Sigmoid colon (tissue), 6 donors: ENCODE measurements at regions not wholly inside any gene's neighbourhood (a gene's known extent, or its start where the extent isn't known, plus 50 kb on each side); places are given as distances from the start of the nearest gene placed in this dataset.

ENCODE experiments used
- DNase-seq: peaks from one replicate; pipeline ENCODE4 v3.0.0-alpha.2; 2019
- H3K27ac ChIP-seq, 4 donors: fragments of 200-600 bp; sonication (generic); one replicate each; pipeline ENCODE4 v1.5.1; 2016 to 2019; ENCODE audit warnings: mild to moderate bottlenecking in 1 of 4
- H3K27me3 ChIP-seq, 3 donors: fragments of 200-600 bp; sonication (generic); one replicate each; pipeline ENCODE4 v1.5.1; 2019; ENCODE audit warnings: mild to moderate bottlenecking in 1 of 3
- H3K36me3 ChIP-seq, 4 donors: fragments of 200-600 bp; sonication (generic); one replicate each; pipeline ENCODE4 v1.5.1; 2016 to 2019
- H3K4me1 ChIP-seq, 4 donors: fragments of 200-600 bp; sonication (generic); one replicate each; pipeline ENCODE4 v1.5.1; 2017 to 2019
- H3K4me3 ChIP-seq, 4 donors: fragments of 200-600 bp; sonication (generic); one replicate each; pipeline ENCODE4 v1.5.1; 2017 to 2019; ENCODE audit warnings: mild to moderate bottlenecking in 2 of 4, moderate library complexity in 1 of 4
- H3K9me3 ChIP-seq, 4 donors: fragments of 200-600 bp in 3 of 4; sonication (generic) in 3 of 4; one replicate each; pipeline versions ENCODE4 v1.5.1 to v1.6.1; 2013 to 2019
- CTCF ChIP-seq, 4 experiments: fragments of 450-650 bp in 3 of 4; fragments of 200-600 bp in 1 of 4; IDR thresholded peaks; one replicate each; pipeline ENCODE4 v1.5.1; 2016 to 2019; ENCODE audit warnings: antibody characterized with exemption in 4 of 4, mild to moderate bottlenecking in 3 of 4, moderate library complexity in 2 of 4
- EP300 ChIP-seq, 4 donors: sonication (generic); formaldehyde crosslinking; IDR thresholded peaks; one replicate each; pipeline ENCODE4 v1.6.1; 2017; ENCODE audit warnings: antibody characterized with exemption in 4 of 4
- POLR2A ChIP-seq, 2 donors: fragments of 450-650 bp; IDR thresholded peaks; one replicate each; pipeline ENCODE4 v1.6.1; 2016; ENCODE audit warnings: antibody characterized with exemption in 2 of 2, mild to moderate bottlenecking in 2 of 2, moderate library complexity in 2 of 2
- POLR2AphosphoS5 ChIP-seq, 4 donors: sonication (generic); formaldehyde crosslinking; IDR thresholded peaks; one replicate each; pipeline ENCODE4 v1.6.1; 2017; ENCODE audit warnings: antibody characterized with exemption in 4 of 4
- WGBS, 2 donors: extraction: QIAGEN DNeasy Blood & Tissue Kit; methylation state at CpG; one replicate each; pipeline ENCODE4 v1.1.7; 2013; 5-methylcytosine and 5-hydroxymethylcytosine counted together
- intact Hi-C: fragments of 100-400 bp; cut with DNase I; formaldehyde crosslinking; loops from one replicate; pipeline ENCODE4 v1.15.1; 2023
- donor health status: healthy with polysubstance abuse.
- donor health status: healthy.

DNA sequence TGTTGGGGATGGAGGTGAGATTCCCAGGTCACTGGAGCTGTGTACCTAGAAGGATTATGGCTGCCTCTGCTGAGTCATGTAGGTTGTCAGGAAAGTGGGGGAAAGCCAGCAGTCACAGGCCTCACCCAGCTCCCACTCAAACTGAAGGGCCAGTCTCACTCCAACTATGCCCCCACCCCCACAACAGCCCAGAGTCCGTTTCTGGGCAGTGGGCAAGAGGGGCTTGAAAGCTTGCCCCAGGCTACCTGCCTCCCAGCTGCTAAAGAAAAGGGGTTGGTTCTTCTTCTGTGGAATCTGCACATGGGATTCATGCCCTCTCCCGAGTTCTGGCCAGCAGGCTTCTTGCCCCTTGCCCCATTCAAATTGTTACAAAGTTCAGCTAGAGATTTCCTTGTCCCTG is 116.0 kb upstream of the PGRMC2 start:
- 86 to 92% methylated on average over 2 of the region's 2 CpGs for WGBS, 2 donors
- no peaks in the 10 kb centered on the region for H3K36me3 ChIP-seq
- TF ChIP-seq POLR2AphosphoS5 (IDR thresholded peaks at IDR 0.05) (no peak), EP300 (IDR thresholded peaks at IDR 0.05) (no peak), CTCF (IDR thresholded peaks at IDR 0.05) (no peak), POLR2A (IDR thresholded peaks at IDR 0.05) (no peak)
- DNase-seq: no peak
- no peak overlapping the region for H3K4me3 ChIP-seq
- intact Hi-C loops: no loop called here
- H3K4me1 ChIP-seq: no peaks in the 10 kb centered on the region
- no peaks in the 10 kb centered on the region for H3K27me3 ChIP-seq
- no peak overlapping the region for H3K27ac ChIP-seq
- H3K9me3 ChIP-seq: no peaks in the 10 kb centered on the region

DNA sequence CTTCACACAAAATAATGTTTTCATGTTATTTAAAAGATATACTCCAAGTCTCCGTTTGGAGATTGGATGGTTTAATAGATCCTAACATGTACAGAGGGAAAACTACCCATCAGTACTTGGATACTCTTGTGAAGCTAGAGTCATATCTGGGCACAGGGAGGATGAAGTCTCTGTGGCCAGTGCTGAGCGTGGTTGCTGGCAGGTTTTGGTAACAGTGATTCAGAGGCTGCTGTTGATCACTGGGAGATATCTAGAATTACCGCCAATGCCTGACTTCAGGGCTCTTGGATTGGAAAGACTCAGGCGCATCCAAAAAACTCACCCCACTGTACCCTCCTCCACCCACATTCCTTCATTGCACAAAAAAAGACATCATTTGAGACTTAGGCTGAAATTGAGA is 107.2 kb upstream of the PGRMC2 start:
- intact Hi-C loops: no loop called here
- Histone ChIP-seq H3K4me1 (peaks cover 0 to 31% (median 20%) of the 10 kb centered on the region in 4 donors), H3K27ac (peak overlapping the region in 1 of 4 donors; percentile 71), H3K9me3 (no peaks in the 10 kb centered on the region), H3K4me3 (no peak overlapping the region), H3K27me3 (no peaks in the 10 kb centered on the region), H3K36me3 (no peaks in the 10 kb centered on the region)
- no peak for DNase-seq
- TF ChIP-seq POLR2A (IDR thresholded peaks at IDR 0.05) (no peak), POLR2AphosphoS5 (IDR thresholded peaks at IDR 0.05) (no peak), CTCF (IDR thresholded peaks at IDR 0.05) (no peak), EP300 (IDR thresholded peaks at IDR 0.05) (no peak)
- 88 to 94% methylated on average over 4 of the region's 4 CpGs for whole genome bisulfite sequencing, 2 donors

- no peak for TF ChIP-seq CTCF (IDR thresholded peaks at IDR 0.05)
- TF ChIP-seq POLR2AphosphoS5 (IDR thresholded peaks at IDR 0.05): peak in 1 of 4 donors; percentile 34
- TF ChIP-seq EP300 (IDR thresholded peaks at IDR 0.05): no peak
- DNase-seq: no peak
- H3K27ac ChIP-seq: peak overlapping the region; percentile 39 to 71 (median 58)
- 43 to 52% methylated on average over 6 of the region's 6 CpGs for WGBS, 2 donors
- no peaks in the 10 kb centered on the region for H3K27me3 ChIP-seq
- H3K4me3 ChIP-seq: no peak overlapping the region
- H3K4me1 ChIP-seq: peaks cover 0 to 45% (median 35%) of the 10 kb centered on the region in 4 donors
- no peaks in the 10 kb centered on the region for H3K9me3 ChIP-seq
- intact Hi-C loops: no loop called here
- H3K36me3 ChIP-seq: no peaks in the 10 kb centered on the region
These were observed 105.6 kb upstream of the PGRMC2 start for GRCh38 chr4:128393101-128393704.

GRCh38 chr4:128390475-128390996 is 102.9 kb upstream of the PGRMC2 start:
- Histone ChIP-seq H3K27ac (peak overlapping the region; percentile 43 to 85 (median 53)), H3K4me3 (no peak overlapping the region), H3K4me1 (peaks cover 0 to 71% (median 61%) of the 10 kb centered on the region in 4 donors), H3K9me3 (no peaks in the 10 kb centered on the region), H3K36me3 (no peaks in the 10 kb centered on the region), H3K27me3 (no peaks in the 10 kb centered on the region)
- WGBS, 2 donors: 78 to 84% methylated on average over 5 of the region's 5 CpGs
- intact Hi-C loops: no loop called here
- no peak for TF ChIP-seq CTCF (IDR thresholded peaks at IDR 0.05)
- DNase-seq: no peak

GRCh38 chr4:128388796-128389195 is 101.2 kb upstream of the PGRMC2 start:
- H3K4me3 ChIP-seq: no peak overlapping the region
- intact Hi-C loops: loop anchor here (5.0 kb wide), 3 partner anchors 326 to 704 kb away; partner anchors contain the start of genes LARP1B and SCLT1
- H3K27ac ChIP-seq: peak overlapping the region in 3 of 4 donors; percentile 82 to 88 (median 85)
- no peaks in the 10 kb centered on the region for H3K27me3 ChIP-seq
- no peaks in the 10 kb centered on the region for H3K36me3 ChIP-seq
- no peaks in the 10 kb centered on the region for H3K9me3 ChIP-seq
- TF ChIP-seq EP300 (IDR thresholded peaks at IDR 0.05) (no peak), POLR2AphosphoS5 (IDR thresholded peaks at IDR 0.05) (no peak), POLR2A (IDR thresholded peaks at IDR 0.05) (no peak), CTCF (IDR thresholded peaks at IDR 0.05) (no peak)
- no peak for DNase-seq
- WGBS, 2 donors: 93 to 96% methylated on average over 2 of the region's 2 CpGs
- peaks cover 0 to 87% (median 76%) of the 10 kb centered on the region in 4 donors for H3K4me1 ChIP-seq
